ENCODE measurements at regions not wholly inside any gene's neighbourhood (a gene's known extent, or its start where the extent isn't known, plus 50 kb on each side); places are given as distances from the start of the nearest gene placed in this dataset.

DNA sequence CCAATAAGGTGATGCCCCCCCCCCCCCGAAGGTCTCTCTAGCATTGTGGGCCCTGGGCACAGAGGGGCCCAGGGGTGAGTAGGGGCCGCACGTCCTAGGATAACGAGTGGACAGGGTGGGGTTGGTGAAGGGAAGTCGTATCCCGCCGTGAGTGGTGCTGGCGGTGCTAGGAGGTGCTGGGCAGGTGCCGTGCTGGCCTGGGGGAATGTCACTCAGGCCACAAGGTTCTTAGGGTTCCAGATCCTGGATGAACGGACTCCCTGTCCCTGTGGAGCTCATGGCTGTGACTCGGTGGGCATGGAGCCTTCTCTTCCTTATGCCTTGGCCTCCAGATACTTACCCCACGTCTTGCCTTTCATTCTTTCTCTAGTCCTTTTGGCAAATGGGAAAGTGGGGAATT is 157.4 kb upstream of the SOX1 start:
- no peak for DNase-seq (ENCODE audit: low read depth)

- DNase-seq (ENCODE audit: low read depth) = no peak
These were observed 156.8 kb upstream of the SOX1 start for GRCh38 chr13:111909971-111910671.

DNA sequence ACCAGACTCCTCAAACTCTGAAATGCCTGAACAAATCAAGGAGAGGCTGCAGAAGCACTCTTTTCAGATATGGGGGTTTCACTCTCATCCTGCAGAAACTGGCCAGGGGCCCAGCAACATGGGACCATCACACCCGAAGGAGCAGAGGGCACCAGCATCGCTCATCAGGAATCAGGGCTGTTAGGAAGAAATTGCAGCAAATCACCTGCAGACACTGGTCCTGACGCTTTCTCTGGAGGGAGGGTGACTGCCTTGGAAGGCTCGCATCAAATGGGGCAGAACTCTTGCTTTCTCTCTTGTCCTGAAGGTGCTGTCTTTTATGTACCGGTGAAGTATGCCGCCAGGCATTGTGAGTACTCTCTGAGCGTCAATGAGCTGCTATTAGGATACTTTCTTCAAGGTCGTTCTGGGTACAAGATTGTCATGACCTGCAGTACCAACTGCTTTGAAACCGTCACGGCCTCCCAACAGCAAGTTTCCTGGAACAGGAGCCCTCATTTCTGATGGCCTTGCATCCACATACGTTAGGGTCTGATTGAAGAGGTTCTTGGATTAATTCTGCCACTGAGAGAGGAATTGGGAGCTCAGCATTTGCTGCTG is 155.7 kb upstream of the SOX1 start:
- DNase-seq (ENCODE audit: low read depth) = no peak

DNA sequence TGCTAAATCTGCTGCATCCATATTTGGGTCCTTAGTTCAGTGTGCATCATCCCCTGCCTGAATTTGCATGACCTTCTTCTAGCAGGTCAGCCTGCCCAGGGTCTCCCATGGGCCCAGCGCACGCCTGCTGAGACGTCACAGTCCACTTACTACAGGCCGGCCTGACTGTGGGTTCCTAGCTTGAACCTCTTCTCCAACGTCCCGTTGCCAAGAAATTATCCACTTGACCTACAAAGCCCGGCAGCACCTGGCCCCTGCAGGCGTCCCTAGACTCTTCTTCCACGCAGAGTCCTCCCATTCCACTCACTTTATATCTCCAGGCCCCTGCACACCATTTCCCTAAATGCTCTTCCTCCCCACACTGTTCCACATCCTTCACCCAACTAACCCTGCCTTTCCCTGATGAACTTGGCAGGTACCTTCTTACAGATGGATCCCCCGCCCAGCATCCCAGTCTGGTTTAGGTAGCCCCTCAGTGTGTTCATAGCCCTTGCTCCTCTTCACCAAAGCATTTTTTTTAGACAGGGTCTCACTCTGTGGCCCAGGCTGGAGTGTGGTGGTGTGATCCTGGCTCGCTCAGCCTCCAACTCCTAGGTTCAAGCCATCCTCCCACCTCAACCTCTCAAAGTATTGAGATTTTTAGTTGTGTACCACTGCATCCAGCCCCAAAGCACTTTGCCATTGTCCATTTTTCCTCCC is 155.0 kb upstream of the SOX1 start:
- no peak for DNase-seq (ENCODE audit: low read depth)

DNA sequence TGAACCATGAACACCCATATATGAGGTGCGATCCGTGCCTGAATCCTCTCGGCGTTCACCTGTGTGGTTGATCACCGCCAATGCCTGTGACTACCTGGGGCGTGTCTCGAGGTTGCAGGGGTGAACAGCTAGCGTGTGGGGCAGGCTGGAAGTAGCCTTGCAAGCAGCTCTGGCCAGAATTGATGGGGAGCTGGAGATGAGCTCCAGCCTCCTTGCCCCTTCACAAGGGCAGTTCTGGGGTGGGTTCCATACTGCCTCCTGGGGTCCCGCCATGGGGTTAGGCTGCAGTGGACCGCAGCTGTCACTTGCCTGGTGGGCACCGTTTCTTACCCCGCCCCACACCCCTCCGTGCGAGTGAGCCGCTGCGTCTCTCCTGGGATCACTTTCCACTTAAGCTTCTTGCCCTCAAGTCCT is 154.5 kb upstream of the SOX1 start:
- no peak for DNase-seq (ENCODE audit: low read depth)

- no peak for DNase-seq (ENCODE audit: low read depth)
These were observed 153.8 kb upstream of the SOX1 start for GRCh38 chr13:111912991-111913760.

- DNase-seq (ENCODE audit: low read depth) = no peak
These were observed 153.2 kb upstream of the SOX1 start for GRCh38 chr13:111913761-111914140.

DNA sequence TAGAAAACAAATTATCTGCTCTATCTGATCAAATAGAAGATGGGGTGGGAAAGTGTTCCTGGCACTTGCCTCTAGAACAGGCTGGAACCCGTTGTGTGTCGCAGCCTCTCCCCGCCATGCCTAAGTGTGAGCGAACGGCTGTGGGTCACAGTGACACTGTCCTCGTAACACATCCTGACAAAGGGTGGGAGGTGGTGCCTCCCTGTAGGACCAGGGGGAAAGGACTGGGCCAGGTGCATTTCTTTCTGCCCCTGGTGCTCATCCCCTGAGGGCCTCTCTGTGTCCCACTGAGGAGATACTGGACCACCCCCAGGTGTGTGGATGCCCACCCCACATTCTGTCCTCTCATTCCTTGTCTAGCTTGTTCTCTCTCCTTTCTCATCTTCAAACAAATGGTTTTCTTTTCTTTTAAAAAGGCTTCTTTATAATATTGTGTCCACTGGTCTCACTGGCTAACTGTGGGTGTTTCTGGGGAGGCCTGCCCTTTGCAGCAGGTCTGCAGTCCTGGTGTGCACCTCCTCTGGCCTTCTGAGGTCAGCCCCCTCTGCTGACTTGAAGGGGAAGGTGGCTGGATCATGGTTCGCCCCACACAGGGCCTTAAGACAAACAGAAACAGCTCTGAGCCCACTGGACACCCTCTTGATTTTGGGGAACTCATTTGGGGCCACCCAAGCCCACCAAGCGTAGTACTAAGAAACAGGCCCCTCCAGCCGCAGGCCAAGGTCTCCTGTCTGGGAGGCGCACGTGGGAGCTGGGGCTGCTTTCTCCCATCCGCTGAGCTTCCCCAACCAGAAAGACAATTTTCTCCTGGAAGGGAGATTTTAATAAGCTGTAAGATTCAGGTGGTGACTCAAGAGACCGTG is 152.5 kb upstream of the SOX1 start:
- no peak for DNase-seq (ENCODE audit: low read depth)

DNA sequence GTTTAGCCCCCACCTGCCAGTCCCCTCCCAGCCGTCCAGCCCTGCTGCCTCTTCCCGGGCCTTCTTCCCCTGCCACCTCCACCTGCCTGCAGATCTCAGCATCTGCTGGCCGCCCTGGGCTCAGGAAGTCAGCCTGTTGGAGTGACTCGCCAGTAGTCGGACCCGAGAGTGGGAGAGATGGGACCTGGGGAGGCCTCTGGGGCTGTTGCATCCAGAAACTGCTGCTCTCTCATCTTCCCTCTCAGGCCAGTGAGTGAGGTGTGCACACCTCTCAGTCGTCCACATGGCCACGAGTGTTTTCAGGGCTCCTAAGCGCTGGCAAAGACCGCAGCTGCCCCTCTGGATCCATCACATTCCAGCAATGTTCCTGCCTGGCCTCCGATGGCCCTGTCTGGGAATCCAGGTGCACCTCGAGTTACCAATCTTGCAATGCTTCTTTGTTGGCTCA is 151.8 kb upstream of the SOX1 start:
- DNase-seq (ENCODE audit: low read depth) = no peak

DNA sequence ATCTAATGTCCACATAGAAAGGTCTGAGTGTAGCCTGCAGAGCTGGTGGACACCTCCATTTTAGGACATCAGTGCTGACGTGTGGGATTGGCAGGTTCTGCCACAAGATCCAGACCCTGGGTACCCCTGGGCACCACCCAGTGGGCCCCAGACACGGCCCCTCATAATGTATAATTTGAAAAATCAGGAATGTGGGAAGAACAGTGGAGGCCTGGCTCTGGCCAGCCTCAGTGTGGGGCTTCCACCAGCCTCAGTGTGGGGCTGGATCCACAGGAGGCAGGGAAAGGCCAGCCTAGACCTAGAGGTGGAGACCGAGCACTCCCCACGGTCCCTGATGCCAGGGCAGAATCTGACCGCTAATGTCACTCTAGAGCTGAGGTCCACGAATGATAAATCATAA is 150.7 kb upstream of the SOX1 start:
- no peak for DNase-seq (ENCODE audit: low read depth)

DNA sequence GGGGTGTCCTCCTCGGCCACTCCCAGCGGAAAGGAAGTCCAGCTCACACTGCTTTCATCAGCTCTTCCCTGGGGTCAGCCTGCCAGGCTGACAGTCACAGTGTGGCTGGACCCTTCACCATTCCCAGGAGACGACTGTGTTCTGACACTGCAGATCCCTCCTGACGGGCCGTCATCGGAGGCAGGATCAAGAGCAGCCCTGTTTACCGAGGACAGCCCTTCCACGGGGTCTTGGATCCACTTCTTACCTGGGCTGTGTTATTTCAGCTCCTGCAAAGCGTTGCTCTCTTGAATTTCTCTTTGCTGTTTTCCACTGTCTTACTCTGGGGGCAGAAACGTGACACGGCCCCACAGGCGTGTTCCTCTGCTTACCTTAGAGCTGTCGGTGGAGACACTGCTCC is 149.9 kb upstream of the SOX1 start:
- no peak for DNase-seq (ENCODE audit: low read depth)

- DNase-seq (ENCODE audit: low read depth) = no peak
These were observed 149.0 kb upstream of the SOX1 start for GRCh38 chr13:111917901-111918300.

DNA sequence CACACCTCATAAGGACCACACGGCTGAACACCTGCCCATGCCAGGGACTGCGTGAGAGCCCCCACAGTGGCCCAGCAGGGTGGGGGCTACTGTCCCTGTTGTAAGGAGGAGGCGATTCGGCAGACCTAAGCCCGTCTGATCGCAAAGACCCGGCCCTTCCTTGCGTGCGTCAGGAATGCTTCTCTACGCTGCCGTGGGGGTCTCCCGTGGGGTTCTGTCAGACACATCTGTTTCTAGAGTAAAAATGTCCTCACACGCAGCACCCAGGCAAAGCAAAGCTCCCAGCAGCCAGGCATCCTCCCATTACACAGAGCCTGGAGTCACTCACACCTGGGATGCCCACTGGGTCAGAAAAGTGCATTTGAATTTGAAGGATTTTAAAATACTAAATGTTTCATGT is 147.7 kb upstream of the SOX1 start:
- DNase-seq (ENCODE audit: low read depth) = no peak

- no peak for DNase-seq (ENCODE audit: low read depth)
These were observed 147.1 kb upstream of the SOX1 start for GRCh38 chr13:111919849-111920248.

GRCh38 chr13:111920306-111920931 is 146.5 kb upstream of the SOX1 start:
- no peak for DNase-seq (ENCODE audit: low read depth)

DNA sequence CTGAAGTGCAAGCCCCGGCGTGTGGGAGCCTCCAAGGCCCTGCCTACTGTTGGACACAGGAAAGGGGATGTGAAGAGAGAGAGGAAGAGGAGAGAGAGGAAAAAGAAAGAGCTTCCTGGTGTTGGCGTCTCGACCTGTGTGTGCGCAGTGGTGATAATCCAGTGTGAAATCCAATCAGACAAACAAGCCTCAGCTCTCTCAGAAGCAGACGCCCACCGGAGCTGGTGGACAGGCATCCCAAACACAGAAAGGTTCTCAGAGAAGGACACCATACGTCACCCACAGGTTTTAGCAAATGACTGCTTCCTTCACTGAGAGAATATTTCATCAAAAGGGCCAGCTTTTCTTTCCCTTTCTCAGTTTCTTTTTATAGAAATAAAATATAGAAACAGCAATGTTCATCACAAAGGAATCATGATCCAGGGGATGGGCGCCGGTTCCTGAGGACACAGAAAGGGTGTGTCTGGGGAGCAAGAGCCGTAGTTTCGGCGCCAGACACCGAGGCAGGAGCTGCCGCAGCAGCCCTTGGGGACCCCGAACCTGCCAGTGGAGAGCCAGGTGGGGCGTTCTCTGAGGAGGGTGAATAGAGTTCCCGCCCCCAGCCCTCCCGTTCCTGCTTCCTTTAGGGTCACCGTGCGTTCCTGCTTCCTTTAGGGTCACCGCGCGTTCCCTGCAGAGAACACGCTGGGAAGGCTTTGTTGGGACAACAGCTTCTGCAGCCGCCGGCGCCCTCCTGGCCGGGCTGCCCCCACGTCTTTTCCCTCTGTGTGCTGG is 145.8 kb upstream of the SOX1 start:
- DNase-seq (ENCODE audit: low read depth) = no peak

GRCh38 chr13:111922086-111922485 is 144.9 kb upstream of the SOX1 start:
- DNase-seq (ENCODE audit: low read depth) = no peak

DNA sequence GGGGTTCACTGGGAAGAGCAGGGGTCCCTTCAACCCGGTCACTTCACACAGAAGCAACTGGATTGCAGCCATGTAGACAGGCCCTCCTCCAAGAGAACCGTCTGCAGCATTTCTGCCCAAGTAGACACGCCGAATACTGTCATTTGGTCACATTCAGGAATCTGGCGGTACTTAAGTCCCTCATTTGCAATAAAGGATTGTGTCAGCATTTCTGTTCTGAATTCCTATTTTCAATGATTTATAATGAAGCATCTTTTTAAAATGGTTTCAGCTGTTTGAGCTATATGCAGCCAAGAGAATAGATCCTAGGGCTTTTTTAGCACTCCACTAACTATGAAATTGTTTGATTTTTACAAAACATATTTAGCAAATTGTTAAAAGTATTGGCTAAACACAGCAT is 143.5 kb upstream of the SOX1 start:
- no peak for DNase-seq (ENCODE audit: low read depth)

DNA sequence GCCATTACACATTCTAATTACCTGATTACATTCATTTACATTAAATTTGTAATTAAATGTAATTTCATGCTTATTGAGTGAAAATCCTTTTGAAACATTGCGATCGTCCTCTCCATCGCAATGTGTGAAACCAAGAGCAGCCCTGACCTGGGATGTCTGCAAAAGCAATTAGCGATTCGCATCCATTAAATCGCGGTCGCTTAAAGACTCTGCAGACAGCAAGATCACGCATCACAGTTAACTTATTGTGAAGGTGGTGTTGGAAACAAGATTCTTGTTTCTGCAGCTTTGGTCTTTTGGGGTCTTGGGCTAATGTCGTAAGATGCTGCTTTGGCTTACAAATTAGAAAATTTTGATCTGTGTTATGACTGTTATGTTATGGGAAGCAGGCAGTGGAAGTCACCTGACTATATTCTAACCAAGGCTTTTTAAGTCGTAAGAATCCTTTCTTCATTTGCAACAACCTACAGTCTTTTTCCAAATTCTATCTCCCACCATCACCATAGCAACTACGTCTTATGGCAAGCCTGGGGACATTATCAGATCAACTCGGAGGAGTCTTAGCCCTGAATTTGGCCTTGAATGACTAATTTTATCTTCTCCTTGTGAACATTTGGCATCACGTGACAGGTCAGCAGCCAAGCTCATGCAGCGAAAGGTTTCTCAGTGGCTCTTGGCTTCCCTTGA is 142.8 kb upstream of the SOX1 start:
- no peak for DNase-seq (ENCODE audit: low read depth)

DNA sequence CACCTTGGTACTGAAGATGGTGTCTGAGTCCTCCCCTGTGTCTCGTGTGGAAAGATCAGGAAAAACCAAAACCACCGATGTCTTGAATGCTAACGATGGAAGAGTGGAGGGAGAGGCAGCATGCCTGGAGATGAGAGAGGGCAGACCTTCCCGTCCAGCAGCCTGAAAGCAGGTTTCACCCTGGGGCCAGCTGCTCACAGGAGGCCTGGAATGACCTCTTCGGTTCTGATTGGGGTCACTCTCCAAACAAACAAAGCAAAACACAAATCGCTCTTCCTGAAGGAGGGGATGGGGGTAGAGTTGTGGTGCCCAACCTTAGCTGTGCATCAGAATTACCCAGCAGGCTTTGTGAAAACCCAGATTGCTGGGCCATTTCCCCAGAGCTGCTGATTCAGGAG is 142.3 kb upstream of the SOX1 start:
- DNase-seq (ENCODE audit: low read depth) = no peak

Measured in Daoy (cell line).